ENCODE measurements at regions not wholly inside any gene's neighbourhood (a gene's known extent, or its start where the extent isn't known, plus 50 kb on each side); places are given as distances from the start of the nearest gene placed in this dataset.
A peak's percentile ranks its signal among the peaks of the same experiment; 100 is the strongest.

DNA sequence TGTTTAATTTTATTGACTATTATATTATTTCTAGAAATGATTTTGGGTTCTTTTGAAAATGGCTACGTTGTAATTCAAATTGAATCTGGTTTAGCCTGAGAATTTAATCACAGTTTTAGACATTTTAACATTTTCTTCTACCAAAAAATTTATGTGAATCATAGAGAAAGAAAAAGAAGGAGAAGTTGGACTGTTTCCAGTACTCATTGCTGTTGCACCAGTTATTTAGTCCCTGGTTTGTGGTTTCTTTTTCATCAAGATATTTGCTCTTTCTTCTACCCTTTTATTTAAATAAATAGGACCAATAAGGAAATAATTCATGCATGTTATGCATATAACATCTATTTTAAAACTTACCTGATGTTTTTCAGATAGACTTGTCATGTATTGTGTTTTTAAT is 1337.1 kb downstream of the ROBO1 start:
- Histone ChIP-seq H3K4me1 (ENCODE audit: control insufficient read depth in 5 of 5, insufficient read depth in 5 of 5, low read length in 5 of 5) (no peaks in the 10 kb centered on the region), H3K27me3 (ENCODE audit: control insufficient read depth in 5 of 5, insufficient read depth in 4 of 5, low read length in 5 of 5) (no peaks in the 10 kb centered on the region), H3K27ac (ENCODE audit: low read depth, low read length) (no peak overlapping the region), H3K36me3 (ENCODE audit: control insufficient read depth in 5 of 5, insufficient read depth in 5 of 5, low read length in 5 of 5) (no peaks in the 10 kb centered on the region), H3K9me3 (ENCODE audit: control insufficient read depth in 5 of 5, low read length in 5 of 5) (peaks cover 0 to 4% (median 0%) of the 10 kb centered on the region in 5 donors), H3K9ac (ENCODE audit: low read length in 5 of 5) (no peak overlapping the region), H3K4me3 (ENCODE audit: low read depth in 1 of 5, low read length in 5 of 5) (no peak overlapping the region)

DNA sequence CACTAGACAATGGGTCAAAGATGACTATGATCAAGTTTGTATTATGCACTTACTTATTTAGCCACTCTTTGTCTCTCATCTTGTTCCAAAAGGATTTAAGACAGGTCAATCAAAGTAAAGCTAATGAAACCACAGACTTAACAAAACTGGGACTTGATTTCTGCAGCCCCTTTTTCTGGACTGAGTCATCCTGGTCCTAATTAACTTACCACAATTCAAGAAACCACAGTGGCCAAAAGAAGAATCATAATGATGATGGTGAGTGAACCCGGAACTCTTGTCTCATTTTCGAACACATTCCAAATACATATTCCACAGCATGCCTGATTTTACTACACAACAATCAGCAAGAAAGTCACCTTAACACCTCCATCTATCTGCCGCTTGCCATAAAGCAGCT is 1333.0 kb downstream of the ROBO1 start:
- no peak overlapping the region for H3K9ac ChIP-seq (ENCODE audit: low read length in 5 of 5)
- no peak overlapping the region for H3K27ac ChIP-seq (ENCODE audit: low read depth, low read length)
- H3K9me3 ChIP-seq (ENCODE audit: control insufficient read depth in 5 of 5, low read length in 5 of 5) = peaks cover 0 to 4% (median 0%) of the 10 kb centered on the region in 5 donors
- H3K4me1 ChIP-seq (ENCODE audit: control insufficient read depth in 5 of 5, insufficient read depth in 5 of 5, low read length in 5 of 5) = no peaks in the 10 kb centered on the region
- H3K27me3 ChIP-seq (ENCODE audit: control insufficient read depth in 5 of 5, insufficient read depth in 4 of 5, low read length in 5 of 5) = no peaks in the 10 kb centered on the region
- H3K36me3 ChIP-seq (ENCODE audit: control insufficient read depth in 5 of 5, insufficient read depth in 5 of 5, low read length in 5 of 5) = no peaks in the 10 kb centered on the region
- no peak overlapping the region for H3K4me3 ChIP-seq (ENCODE audit: low read depth in 1 of 5, low read length in 5 of 5)

DNA sequence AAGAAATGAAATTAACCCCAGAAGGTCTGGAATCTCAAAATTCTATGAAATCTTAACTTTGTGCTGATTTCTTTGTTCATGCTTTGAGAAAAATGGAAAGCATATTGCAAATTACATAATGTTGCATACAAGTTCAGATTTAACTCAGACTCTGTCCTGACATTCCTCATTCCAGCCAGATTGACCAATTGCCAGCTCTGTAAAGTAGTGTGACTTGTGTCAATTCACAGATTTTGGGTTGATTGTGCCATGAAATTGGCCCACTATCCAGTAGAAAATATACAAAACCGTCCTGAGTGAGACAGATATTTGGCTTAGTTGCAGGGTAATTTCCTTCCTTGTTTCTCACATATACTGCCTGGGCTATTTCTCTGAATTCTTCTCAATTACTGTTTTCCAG is 1312.6 kb downstream of the ROBO1 start:
- no peaks in the 10 kb centered on the region for H3K9me3 ChIP-seq (ENCODE audit: control insufficient read depth in 5 of 5, low read length in 5 of 5)
- no peaks in the 10 kb centered on the region for H3K27me3 ChIP-seq (ENCODE audit: control insufficient read depth in 5 of 5, insufficient read depth in 4 of 5, low read length in 5 of 5)
- peak overlapping the region; percentile 7 for H3K27ac ChIP-seq (ENCODE audit: low read depth, low read length)
- no peaks in the 10 kb centered on the region for H3K36me3 ChIP-seq (ENCODE audit: control insufficient read depth in 5 of 5, insufficient read depth in 5 of 5, low read length in 5 of 5)
- no peak overlapping the region for H3K4me3 ChIP-seq (ENCODE audit: low read depth in 1 of 5, low read length in 5 of 5)
- no peak overlapping the region for H3K9ac ChIP-seq (ENCODE audit: low read length in 5 of 5)
- peaks cover 0 to 21% (median 11%) of the 10 kb centered on the region in 5 donors for H3K4me1 ChIP-seq (ENCODE audit: control insufficient read depth in 5 of 5, insufficient read depth in 5 of 5, low read length in 5 of 5)

DNA sequence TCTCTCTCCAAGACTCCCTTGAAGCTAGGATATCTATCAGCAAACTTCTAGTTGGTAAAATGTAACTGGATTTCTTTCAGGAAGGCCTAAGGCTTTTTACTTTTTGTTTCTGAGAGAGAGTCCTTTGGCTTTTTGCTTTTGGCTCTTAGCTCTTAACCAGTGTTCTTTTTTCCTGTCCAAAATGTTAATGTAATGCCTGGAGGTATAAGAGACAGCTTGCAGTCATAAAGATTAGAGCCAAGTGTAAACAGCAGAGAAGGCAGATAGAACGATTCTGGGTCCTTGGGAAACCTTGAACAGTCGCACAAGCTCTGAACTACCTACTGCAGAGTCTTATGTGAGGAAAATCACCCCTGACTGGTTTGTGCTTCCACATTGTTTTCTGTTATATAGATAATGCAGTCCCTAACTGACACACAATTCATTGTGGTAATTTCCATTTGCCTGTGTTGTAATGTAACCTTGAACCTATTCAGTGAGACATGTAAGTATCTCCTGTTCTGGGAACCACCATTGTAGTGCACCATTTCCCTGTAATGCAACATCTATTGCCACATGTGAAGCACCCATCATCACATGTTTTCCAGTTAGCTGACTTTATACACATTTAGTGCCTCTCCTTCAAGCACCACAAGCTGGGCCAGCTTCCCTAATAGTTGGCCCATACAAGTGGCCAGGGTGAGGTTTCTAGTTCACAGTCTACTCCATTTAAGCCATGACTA is 1311.9 kb downstream of the ROBO1 start:
- no peak overlapping the region for H3K9ac ChIP-seq (ENCODE audit: low read length in 5 of 5)
- peaks cover 0 to 21% (median 11%) of the 10 kb centered on the region in 5 donors for H3K4me1 ChIP-seq (ENCODE audit: control insufficient read depth in 5 of 5, insufficient read depth in 5 of 5, low read length in 5 of 5)
- no peaks in the 10 kb centered on the region for H3K27me3 ChIP-seq (ENCODE audit: control insufficient read depth in 5 of 5, insufficient read depth in 4 of 5, low read length in 5 of 5)
- H3K27ac ChIP-seq (ENCODE audit: low read depth, low read length) = peak overlapping the region; percentile 7
- no peaks in the 10 kb centered on the region for H3K9me3 ChIP-seq (ENCODE audit: control insufficient read depth in 5 of 5, low read length in 5 of 5)
- no peaks in the 10 kb centered on the region for H3K36me3 ChIP-seq (ENCODE audit: control insufficient read depth in 5 of 5, insufficient read depth in 5 of 5, low read length in 5 of 5)
- no peak overlapping the region for H3K4me3 ChIP-seq (ENCODE audit: low read depth in 1 of 5, low read length in 5 of 5)

DNA sequence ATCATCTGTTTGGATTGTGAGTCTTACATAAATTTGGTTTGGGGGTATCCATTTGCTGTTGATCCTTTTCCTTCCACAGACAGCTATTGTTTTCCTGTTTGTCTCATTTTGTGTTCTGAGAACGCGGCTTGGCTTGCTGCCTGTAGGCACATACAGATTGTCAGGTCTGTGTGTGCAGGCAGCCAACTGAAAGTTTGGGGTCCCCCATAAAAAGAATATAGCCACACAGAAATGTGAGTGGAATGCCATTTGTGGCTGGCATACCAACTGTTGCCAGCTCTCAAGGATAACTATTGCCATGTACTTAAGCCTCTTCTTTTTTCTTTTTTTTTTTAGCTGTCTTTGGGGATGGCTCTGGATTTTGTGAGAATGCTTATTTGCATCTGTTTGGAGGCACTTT is 1308.0 kb downstream of the ROBO1 start:
- peaks cover 0 to 20% (median 11%) of the 10 kb centered on the region in 5 donors for H3K4me1 ChIP-seq (ENCODE audit: control insufficient read depth in 5 of 5, insufficient read depth in 5 of 5, low read length in 5 of 5)
- no peaks in the 10 kb centered on the region for H3K36me3 ChIP-seq (ENCODE audit: control insufficient read depth in 5 of 5, insufficient read depth in 5 of 5, low read length in 5 of 5)
- no peak overlapping the region for H3K4me3 ChIP-seq (ENCODE audit: low read depth in 1 of 5, low read length in 5 of 5)
- no peak overlapping the region for H3K27ac ChIP-seq (ENCODE audit: low read depth, low read length)
- no peak overlapping the region for H3K9ac ChIP-seq (ENCODE audit: low read length in 5 of 5)
- peaks cover 0 to 5% (median 4%) of the 10 kb centered on the region in 5 donors for H3K9me3 ChIP-seq (ENCODE audit: control insufficient read depth in 5 of 5, low read length in 5 of 5)
- no peaks in the 10 kb centered on the region for H3K27me3 ChIP-seq (ENCODE audit: control insufficient read depth in 5 of 5, insufficient read depth in 4 of 5, low read length in 5 of 5)

DNA sequence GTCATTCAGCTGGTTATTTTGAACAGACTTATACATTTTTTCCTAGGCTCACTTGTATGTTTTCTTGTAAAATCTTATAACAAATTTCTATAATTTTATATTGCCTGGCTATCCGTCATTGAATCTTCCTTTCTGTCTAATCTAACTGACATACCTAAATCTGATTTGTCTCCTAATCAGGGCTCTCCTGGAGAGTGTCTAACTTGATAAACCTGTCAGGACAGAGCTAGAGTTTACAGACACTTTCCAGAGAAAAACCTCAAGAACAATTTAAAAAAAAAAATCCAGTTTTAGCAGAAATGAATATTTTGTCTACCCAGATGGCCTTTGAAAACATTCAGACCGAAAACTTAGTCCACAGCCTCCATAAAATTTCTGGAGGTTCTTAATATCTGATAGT is 1305.8 kb downstream of the ROBO1 start:
- peaks cover 0 to 9% (median 4%) of the 10 kb centered on the region in 5 donors for H3K9me3 ChIP-seq (ENCODE audit: control insufficient read depth in 5 of 5, low read length in 5 of 5)
- H3K27ac ChIP-seq (ENCODE audit: low read depth, low read length) = no peak overlapping the region
- H3K36me3 ChIP-seq (ENCODE audit: control insufficient read depth in 5 of 5, insufficient read depth in 5 of 5, low read length in 5 of 5) = no peaks in the 10 kb centered on the region
- no peak overlapping the region for H3K9ac ChIP-seq (ENCODE audit: low read length in 5 of 5)
- no peak overlapping the region for H3K4me3 ChIP-seq (ENCODE audit: low read depth in 1 of 5, low read length in 5 of 5)
- no peaks in the 10 kb centered on the region for H3K4me1 ChIP-seq (ENCODE audit: control insufficient read depth in 5 of 5, insufficient read depth in 5 of 5, low read length in 5 of 5)
- H3K27me3 ChIP-seq (ENCODE audit: control insufficient read depth in 5 of 5, insufficient read depth in 4 of 5, low read length in 5 of 5) = no peaks in the 10 kb centered on the region

DNA sequence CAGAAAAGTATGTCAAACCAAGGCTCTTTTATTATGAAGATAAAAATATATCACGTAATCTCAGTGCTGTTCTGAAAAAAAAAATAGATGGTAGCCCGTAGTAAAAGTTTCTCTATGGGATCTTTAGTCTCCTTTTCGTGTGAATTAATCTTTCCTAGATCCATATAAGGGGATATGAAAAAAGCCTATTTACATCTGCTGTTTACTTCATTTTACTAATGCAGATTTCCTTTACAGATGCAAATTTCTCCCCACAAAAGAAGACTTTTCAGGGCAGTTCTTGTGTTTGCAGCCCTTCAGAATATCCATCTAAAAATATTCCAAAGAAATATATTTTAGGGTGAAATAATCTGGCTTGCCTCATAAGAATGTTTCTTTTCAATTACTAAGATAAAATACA is 1291.7 kb downstream of the ROBO1 start:
- Histone ChIP-seq H3K4me1 (ENCODE audit: control insufficient read depth in 5 of 5, insufficient read depth in 5 of 5, low read length in 5 of 5) (no peaks in the 10 kb centered on the region), H3K9me3 (ENCODE audit: control insufficient read depth in 5 of 5, low read length in 5 of 5) (peaks cover 0 to 7% (median 4%) of the 10 kb centered on the region in 5 donors), H3K27me3 (ENCODE audit: control insufficient read depth in 5 of 5, insufficient read depth in 4 of 5, low read length in 5 of 5) (peaks cover 0 to 3% (median 0%) of the 10 kb centered on the region in 5 donors), H3K36me3 (ENCODE audit: control insufficient read depth in 5 of 5, insufficient read depth in 5 of 5, low read length in 5 of 5) (no peaks in the 10 kb centered on the region), H3K27ac (ENCODE audit: low read depth, low read length) (no peak overlapping the region), H3K9ac (ENCODE audit: low read length in 5 of 5) (no peak overlapping the region), H3K4me3 (ENCODE audit: low read depth in 1 of 5, low read length in 5 of 5) (no peak overlapping the region)

DNA sequence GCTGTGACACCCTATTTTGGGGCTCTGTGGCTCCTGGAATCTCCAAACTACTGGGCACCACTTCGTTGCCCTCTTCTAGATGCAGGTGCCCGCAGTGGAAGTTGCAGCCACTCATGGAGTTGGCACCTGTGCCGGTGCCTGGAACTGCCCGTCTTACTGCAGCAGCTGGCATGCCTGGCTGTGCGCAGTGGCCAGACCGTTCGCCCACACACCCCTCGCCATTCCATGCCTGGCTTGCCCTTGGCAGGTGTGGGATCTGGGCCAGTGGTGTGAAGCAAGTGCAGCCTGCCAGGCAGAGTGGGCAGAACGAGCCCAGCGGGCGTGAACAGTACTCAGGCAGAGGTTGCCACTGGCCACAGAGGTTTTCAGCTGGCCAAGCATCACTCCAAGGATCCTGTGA is 1286.7 kb downstream of the ROBO1 start:
- Histone ChIP-seq H3K27ac (ENCODE audit: low read depth, low read length) (no peak overlapping the region), H3K9ac (ENCODE audit: low read length in 5 of 5) (no peak overlapping the region), H3K9me3 (ENCODE audit: control insufficient read depth in 5 of 5, low read length in 5 of 5) (peaks cover 0 to 2% (median 0%) of the 10 kb centered on the region in 5 donors), H3K36me3 (ENCODE audit: control insufficient read depth in 5 of 5, insufficient read depth in 5 of 5, low read length in 5 of 5) (no peaks in the 10 kb centered on the region), H3K4me3 (ENCODE audit: low read depth in 1 of 5, low read length in 5 of 5) (no peak overlapping the region), H3K4me1 (ENCODE audit: control insufficient read depth in 5 of 5, insufficient read depth in 5 of 5, low read length in 5 of 5) (no peaks in the 10 kb centered on the region), H3K27me3 (ENCODE audit: control insufficient read depth in 5 of 5, insufficient read depth in 4 of 5, low read length in 5 of 5) (peaks cover 0 to 4% (median 0%) of the 10 kb centered on the region in 5 donors)

DNA sequence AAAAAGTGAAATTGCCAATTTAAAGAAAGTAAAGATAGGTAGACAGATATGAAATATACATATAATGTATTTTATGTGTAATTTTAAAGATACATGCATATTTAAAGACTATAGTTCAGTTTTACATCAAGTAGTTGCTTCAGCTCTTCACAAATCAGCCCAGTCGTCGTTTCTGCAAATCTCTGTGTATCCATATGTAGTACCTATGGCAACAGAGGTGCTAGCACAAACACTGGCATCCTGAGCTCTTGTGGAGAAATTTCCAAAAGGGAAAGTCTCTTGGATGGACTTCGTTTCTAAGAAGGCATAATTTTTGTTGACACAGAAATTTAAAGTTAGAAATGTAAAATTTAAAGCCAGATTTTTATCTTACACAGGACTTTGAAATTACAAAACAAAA is 1284.7 kb downstream of the ROBO1 start:
- no peaks in the 10 kb centered on the region for H3K36me3 ChIP-seq (ENCODE audit: control insufficient read depth in 5 of 5, insufficient read depth in 5 of 5, low read length in 5 of 5)
- H3K9me3 ChIP-seq (ENCODE audit: control insufficient read depth in 5 of 5, low read length in 5 of 5) = peaks cover 0 to 4% (median 0%) of the 10 kb centered on the region in 5 donors
- H3K4me1 ChIP-seq (ENCODE audit: control insufficient read depth in 5 of 5, insufficient read depth in 5 of 5, low read length in 5 of 5) = no peaks in the 10 kb centered on the region
- no peak overlapping the region for H3K27ac ChIP-seq (ENCODE audit: low read depth, low read length)
- H3K4me3 ChIP-seq (ENCODE audit: low read depth in 1 of 5, low read length in 5 of 5) = no peak overlapping the region
- H3K27me3 ChIP-seq (ENCODE audit: control insufficient read depth in 5 of 5, insufficient read depth in 4 of 5, low read length in 5 of 5) = peaks cover 0 to 4% (median 0%) of the 10 kb centered on the region in 5 donors
- H3K9ac ChIP-seq (ENCODE audit: low read length in 5 of 5) = no peak overlapping the region

DNA sequence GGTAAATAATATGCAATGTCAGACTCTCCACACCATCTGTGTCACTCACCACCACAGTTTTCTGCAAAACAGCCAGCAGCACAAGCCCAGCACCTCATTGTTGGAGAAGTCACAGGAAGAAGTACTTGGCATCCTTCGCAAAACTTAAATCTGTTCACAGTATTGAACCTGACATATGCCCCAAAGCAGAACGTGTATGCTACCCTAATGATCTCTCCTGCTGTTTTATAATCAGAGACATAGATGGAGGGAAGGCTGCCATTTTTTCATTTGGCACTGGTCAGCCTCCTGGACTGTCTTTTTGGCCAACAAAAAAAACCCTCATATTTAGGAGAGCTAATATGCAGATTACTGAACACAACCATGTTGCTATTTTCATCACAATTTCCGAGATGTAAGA is 1272.9 kb downstream of the ROBO1 start:
- no peak overlapping the region for H3K27ac ChIP-seq (ENCODE audit: low read depth, low read length)
- no peak overlapping the region for H3K9ac ChIP-seq (ENCODE audit: low read length in 5 of 5)
- H3K27me3 ChIP-seq (ENCODE audit: control insufficient read depth in 5 of 5, insufficient read depth in 4 of 5, low read length in 5 of 5) = no peaks in the 10 kb centered on the region
- H3K4me3 ChIP-seq (ENCODE audit: low read depth in 1 of 5, low read length in 5 of 5) = no peak overlapping the region
- H3K9me3 ChIP-seq (ENCODE audit: control insufficient read depth in 5 of 5, low read length in 5 of 5) = no peaks in the 10 kb centered on the region
- peaks cover 0 to 13% (median 0%) of the 10 kb centered on the region in 5 donors for H3K4me1 ChIP-seq (ENCODE audit: control insufficient read depth in 5 of 5, insufficient read depth in 5 of 5, low read length in 5 of 5)
- no peaks in the 10 kb centered on the region for H3K36me3 ChIP-seq (ENCODE audit: control insufficient read depth in 5 of 5, insufficient read depth in 5 of 5, low read length in 5 of 5)

All from subcutaneous abdominal adipose tissue (tissue), 5 donors.